Spleen (tissue), 7 donors: ENCODE measurements at regions not wholly inside any gene's neighbourhood (a gene's known extent, or its start where the extent isn't known, plus 50 kb on each side); places are given as distances from the start of the nearest gene placed in this dataset.

ENCODE experiments used
- POLR2A ChIP-seq, 3 donors: fragments of 450-650 bp; IDR thresholded peaks; one replicate each; pipeline ENCODE4 v1.5.1; 2017; ENCODE audit warnings: antibody characterized with exemption in 3 of 3, mild to moderate bottlenecking in 1 of 3
- TF ChIP-seq, protein P1 (sequence below), 11 experiments: fragments of 200-600 bp in 7 of 11; fragments of 450-650 bp in 4 of 11; sonication (generic) in 4 of 11; IDR thresholded peaks in 8 of 11; conservative IDR thresholded peaks in 3 of 11; 1 replicate in 7 of 11; 2 replicates in 4 of 11; pipeline versions ENCODE4 v1.4.0 to v1.8.0; 2016 to 2021; ENCODE audit warnings: antibody characterized with exemption in 11 of 11, inconsistent platforms in 4 of 11, mild to moderate bottlenecking in 1 of 11
- donor health status: DM: no; HTN: no; CAD: no; lungs with moderate emphysema.
- donor health status: DM: no; HTN: no; CAD: no.
- donor health status: DM: no; HTN: no; CAD: no.

DNA sequence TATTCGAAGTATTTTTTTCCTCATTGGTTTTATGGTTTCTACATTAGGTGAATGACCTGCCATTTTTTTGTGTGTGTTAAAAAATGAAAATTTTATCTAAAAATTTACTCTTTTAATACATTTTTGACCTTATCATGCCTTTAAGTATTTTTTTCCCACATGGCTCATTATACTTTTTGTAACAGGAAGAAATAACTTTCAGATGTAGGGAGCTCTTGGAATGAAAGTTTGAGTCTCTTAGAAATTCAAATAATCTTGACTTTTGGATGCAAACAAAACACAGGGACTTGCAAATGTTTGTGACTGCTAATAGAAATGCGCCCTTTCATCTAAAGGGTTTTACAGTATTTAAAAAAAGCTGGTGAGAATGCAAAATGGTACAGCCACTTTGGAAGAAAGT lies 457.9 kb downstream of the KLF5 start:
- TF ChIP-seq, protein P1, sequence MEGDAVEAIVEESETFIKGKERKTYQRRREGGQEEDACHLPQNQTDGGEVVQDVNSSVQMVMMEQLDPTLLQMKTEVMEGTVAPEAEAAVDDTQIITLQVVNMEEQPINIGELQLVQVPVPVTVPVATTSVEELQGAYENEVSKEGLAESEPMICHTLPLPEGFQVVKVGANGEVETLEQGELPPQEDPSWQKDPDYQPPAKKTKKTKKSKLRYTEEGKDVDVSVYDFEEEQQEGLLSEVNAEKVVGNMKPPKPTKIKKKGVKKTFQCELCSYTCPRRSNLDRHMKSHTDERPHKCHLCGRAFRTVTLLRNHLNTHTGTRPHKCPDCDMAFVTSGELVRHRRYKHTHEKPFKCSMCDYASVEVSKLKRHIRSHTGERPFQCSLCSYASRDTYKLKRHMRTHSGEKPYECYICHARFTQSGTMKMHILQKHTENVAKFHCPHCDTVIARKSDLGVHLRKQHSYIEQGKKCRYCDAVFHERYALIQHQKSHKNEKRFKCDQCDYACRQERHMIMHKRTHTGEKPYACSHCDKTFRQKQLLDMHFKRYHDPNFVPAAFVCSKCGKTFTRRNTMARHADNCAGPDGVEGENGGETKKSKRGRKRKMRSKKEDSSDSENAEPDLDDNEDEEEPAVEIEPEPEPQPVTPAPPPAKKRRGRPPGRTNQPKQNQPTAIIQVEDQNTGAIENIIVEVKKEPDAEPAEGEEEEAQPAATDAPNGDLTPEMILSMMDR (IDR thresholded peaks at IDR 0.05 in 8 of 11, conservative IDR thresholded peaks at IDR 0.05 in 3 of 11) = no peak
- TF ChIP-seq POLR2A (IDR thresholded peaks at IDR 0.05) = no peak
